ENCODE measurements at regions not wholly inside any gene's neighbourhood (a gene's known extent, or its start where the extent isn't known, plus 50 kb on each side); places are given as distances from the start of the nearest gene placed in this dataset.

DNA sequence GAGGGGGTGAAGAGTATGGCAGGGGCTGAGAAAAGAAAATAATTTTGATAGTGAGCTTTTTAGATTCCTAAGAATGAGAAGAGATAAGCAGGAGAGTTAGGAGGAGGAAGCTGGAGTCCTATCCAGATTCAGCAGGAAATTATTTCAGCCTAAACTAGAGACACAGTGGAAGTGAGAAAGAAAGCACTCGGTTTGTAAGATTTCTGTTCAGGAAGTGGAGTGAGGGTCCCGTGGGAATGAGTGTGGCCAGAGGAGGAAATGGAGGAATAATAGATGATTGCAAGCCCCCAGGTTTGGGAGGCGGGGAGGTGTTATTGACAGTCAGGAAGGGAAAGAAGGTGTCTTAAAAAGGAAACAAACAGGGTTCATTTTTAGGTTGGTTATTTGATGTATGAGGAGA lies 84.8 kb upstream of the NRP1 start:
- DNase-seq (ENCODE audit: low spot score), result no peak

DNA sequence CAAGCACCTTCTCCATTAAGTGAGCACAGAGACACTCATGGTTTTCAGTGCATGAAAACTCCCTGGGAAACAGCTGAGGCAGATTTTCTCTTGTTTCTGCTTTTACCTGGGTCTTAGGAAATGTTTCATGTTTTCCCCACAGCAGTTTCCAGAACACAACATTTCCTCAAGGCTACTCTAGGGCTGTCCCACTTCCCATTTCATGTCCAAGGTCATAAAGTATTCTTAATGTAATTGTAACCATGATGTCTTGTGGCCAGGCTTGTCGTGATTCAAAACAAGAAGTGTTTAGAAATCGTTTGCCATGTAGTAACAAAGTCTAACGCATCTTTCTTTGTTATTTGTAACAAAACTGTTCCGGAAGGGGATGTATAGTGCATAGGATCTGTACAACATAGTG lies 83.8 kb upstream of the NRP1 start:
- no peak for DNase-seq (ENCODE audit: low spot score)

DNA sequence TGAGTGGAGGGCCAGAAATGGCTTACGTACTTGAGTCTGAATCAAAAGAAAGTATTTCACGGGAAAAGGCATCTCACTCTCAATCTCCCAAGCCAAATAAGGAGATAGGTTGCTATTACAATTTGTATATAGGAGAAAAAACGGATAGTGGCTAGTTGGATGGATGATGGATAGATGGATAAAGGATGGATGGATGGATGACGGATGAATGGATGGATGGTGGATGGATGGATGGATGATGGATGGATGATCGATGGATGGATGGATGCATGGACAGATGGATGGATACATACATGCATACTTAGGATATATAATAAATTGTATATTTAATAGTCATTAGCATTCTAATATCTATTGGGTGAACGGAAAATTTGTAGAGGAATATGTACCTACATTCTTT lies 82.2 kb upstream of the NRP1 start:
- DNase-seq (ENCODE audit: low spot score), result no peak

DNA sequence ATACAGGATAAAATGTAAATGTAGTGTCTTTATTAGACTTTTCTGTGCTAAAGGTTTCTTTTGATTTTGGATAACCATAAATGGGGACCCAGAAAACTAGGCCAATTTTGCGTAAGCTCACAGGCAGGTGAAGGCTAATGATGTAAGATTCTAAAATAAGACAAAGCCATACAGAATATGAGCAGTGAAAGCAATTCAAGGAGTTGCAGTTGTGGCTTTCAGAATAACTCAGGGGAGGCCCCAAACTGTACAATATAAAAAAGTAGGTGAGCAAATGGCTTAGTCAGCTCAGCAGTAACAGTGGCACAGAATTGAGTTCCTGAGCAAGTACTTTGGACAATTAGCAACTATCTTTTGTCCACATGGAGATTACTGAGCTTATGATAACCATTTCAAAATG lies 81.7 kb upstream of the NRP1 start:
- no peak for DNase-seq (ENCODE audit: low spot score)

DNA sequence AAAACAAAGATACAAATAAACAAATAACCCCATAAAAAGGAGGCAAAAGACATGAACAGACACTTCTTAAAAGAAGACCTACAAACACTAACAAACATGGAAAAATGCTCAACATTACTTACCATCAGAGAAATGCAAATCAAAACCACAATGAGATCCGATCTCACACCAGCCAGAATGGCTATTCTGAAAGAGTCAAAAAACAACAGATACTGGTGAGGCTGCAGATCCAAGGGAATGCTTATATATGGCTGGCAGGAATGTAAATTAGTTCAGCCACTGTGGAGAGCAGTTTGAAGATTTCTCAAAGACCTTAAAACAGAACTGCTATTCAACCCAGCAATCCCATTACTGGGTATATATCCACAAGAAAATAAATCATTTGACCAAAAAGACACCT lies 80.4 kb upstream of the NRP1 start:
- no peak for DNase-seq (ENCODE audit: low spot score)

DNA sequence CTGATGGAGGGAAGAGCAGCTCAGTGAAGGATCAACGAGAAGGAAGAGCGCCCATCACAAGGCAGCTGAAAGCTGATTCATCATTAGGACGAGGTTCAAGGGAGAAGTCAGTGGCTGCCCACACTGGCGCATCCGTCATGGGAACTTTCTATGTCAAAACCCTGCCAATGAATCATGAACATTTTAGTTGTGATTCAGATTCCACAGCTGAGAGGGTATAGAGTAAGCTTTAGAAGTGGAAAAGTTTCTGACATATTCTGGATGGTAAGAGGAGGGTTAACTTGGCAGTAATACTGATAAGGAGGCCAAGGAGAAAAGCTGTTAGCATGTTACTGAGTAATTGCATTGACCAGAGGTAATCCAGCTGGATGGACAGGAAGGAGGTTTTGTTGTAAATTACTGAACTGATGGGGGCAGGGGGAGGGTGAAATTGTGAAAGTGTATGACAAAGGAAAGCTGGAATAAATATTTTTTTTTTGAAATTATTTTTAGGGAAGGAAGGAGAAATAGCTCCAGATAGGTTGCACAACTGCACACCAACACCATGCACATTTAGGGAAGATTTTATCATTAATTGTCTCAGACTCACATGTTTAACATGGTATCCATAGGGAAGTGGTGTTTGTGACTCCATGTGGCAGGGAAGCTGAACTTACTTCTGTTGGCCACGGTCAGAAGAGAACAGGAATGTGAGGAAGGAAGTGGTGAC lies 78.3 kb upstream of the NRP1 start:
- DNase-seq (ENCODE audit: low spot score), result peak; percentile 88

DNA sequence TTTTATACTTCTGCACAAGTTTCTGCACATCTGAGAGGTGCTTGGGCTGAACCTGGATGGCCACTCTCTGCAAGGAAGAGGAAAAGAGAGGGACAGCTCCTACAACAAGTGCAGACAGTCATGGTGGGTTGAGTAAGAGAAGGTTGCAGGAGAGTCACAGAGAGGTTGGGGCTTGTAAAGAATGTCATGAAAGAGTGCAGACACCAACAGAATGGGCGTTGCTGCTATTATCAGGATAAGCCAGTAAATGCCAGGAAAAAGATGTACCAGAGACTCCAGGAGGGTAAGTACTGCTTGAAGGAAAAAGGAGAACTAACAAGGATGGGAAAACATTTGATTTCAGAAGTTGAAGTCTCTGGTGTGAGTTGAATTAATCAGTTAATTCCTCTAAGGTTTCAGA lies 77.8 kb upstream of the NRP1 start:
- DNase-seq (ENCODE audit: low spot score), result no peak

DNA sequence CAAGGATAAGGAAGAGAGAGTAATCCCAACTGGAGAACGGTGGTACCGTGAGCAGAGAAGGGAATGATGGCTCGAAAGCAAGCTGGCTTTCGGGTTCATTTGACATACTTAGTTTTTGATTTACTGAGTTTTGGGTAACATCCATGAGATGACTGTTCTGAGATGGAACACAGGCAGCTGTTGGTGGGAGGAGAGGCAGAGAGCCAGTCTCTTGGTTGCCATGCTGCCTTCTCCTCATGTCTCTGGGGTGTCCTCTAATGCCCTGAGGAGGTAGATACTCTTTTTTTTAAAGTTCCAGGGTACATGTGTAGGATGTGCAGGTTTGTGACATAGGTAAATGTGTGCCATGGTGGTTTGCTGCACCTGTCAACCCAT lies 76.4 kb upstream of the NRP1 start:
- DNase-seq (ENCODE audit: low spot score), result no peak

DNA sequence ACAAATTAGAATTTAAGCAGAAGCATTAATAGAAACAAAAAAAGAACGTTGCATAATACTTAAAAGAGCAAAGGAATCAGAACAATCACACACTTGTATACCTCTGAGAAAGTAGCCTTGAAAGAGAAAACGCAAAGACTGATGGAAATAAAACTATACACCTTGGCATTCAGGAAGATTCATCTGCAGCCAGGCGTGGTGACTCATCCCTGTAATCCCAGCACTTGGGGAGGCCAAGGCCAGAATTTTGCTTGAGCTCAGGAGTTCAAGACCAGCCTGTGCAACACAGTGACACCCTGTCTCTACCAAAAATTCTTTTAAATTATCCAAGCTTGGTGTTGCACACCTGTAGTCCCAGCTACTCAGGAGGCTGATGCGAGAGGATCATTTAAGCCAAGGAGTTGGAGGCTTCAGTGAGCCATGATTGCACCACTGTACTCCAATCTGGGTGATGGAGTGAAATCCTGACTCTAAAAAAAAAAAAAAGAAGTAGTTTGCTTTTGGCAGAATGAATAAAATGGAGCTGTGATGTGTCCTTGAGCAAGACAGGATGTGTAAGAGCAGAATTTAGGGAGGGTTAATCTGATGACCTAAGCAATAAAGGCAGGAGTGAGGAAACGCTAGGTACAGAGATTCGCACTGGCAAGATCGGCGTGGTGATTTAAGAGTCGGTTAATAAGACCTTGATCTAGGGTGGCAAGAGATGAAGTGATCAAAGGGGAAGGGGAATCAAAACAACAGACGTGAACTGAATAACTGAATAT lies 75.8 kb upstream of the NRP1 start:
- DNase-seq (ENCODE audit: low spot score), result peak; percentile 27

DNA sequence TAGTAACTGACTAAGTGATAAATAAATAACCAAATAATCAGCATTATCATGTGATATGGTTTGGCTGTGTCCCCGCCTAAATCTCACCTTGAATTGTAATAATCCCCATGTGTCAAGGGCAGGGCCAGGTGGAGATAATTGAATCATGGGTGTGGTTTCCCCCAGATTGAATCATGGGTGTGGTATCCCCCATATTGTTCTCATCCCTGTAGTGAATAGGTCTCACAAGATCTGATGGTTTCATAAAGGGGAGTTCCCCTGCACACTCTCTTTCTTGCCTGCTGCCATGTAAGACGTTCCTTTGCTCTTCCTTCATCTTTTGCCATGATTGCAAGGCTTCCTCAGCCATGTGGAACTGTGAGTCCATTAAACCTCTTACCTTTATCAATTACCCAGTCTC lies 72.1 kb upstream of the NRP1 start:
- DNase-seq (ENCODE audit: low spot score), result no peak

DNA sequence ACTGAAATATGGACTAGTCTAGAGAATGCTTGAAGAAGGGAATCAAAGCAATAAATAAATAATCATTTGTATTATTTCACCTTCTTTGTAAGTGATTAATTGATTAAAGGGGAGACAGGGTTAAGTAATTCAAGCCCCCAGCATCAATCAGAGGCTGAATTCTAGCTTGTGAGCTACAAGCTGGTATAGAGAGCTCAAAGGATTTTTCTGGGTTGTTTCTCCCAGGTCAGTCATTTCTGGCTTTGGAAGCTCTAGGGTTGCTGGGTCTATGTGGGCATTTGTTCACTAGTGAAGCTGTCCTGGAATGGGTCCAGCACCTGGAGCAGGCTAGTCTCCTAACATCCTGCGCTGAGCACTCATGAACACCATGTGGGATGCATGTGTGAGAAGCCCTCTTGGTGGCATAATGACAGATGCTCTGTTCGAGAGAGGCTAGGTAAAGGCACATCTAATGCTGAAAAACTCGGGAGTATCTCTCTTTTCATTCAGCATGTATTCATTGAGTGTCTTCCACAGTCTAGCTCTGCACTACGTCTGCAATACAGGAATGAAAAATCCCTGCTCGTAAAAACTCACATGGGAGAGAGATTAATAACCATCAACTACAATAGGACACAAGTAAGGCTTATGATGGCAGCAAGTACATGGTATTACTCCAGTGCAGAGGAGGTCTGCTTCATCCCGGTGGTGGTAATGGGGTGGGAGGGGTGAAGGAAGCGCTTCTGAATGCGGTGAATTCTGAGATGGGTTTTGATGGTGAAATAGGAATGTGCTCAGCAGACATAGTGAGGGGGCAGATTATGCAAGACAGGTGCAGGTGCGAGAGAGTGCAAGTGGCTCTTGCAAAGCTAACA lies 68.0 kb upstream of the NRP1 start:
- DNase-seq (ENCODE audit: low spot score), result no peak

DNA sequence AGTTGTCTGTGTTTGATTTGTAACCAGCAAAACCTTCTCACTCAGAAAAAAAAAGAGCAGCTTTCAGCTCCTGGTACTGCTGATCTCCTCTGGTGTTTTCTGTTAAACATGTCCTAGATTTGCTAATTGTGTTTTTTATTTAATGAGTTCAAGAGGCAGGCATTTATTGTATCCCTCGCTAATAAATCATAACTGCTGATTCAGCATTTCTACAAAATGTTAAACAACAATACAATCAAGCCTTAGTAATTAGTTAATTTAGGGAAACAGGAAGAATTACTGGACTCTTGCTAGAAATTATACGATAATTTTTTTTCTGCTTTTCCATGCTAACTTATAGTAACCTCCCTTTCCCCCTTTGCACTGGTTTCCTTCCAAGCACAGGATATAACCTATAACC lies 66.8 kb upstream of the NRP1 start:
- no peak for DNase-seq (ENCODE audit: low spot score)

DNA sequence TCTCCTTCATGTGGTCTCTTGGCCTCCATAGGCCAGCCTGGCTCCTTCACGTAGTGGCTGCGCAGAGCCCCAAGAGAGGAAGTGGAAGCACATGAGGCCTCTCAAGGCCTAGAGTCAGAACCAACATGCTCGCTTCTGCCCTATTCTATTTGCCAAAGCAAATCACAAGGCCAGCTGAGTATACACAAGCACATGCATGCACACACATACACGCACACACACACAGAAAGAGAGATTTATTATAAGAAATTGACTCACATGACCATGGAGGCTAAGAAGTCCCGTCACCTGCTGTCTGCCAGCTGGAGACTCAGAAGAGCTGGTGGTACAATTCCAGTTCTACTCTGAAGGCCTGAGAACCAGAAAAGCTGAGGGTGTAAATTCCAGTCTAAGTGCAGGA lies 64.3 kb upstream of the NRP1 start:
- no peak for DNase-seq (ENCODE audit: low spot score)

DNA sequence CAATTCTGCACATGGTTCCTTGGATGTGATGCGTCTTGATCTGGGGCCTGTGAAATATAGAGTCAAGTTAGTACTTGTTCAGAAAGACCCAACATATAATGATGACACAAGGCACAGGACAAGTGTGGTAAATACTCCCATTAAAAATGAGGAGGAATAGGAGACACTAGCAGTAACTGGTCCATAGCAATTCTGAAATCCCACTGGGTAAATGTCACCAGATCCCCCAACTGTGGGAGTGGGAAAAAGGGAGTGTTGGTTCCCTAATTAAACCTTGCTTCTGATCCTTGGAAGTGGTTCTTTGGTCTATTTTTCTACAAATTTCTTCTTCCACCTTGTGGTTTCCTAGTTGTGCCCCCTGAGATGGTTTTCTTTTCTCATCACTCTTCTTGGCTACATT lies 62.5 kb upstream of the NRP1 start:
- no peak for DNase-seq (ENCODE audit: low spot score)

DNA sequence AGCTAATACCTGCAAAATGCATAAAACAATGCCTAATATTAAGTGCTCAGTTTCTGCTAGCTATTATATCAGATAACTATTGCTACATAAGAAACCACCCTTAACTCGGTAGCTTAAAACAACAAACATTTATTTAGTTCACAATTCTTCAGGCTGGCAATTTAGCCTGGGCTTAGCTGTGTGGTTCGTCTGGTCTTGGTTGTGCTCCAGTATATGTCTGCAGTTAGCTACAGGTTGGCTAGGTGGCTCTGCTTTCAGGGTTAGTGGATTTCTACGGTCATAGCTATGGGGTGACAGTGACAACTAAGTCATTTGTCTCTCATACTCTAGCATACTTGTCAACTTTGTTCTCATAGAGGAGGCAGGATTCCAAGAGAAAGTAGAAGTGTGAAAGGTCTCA lies 61.8 kb upstream of the NRP1 start:
- no peak for DNase-seq (ENCODE audit: low spot score)

DNA sequence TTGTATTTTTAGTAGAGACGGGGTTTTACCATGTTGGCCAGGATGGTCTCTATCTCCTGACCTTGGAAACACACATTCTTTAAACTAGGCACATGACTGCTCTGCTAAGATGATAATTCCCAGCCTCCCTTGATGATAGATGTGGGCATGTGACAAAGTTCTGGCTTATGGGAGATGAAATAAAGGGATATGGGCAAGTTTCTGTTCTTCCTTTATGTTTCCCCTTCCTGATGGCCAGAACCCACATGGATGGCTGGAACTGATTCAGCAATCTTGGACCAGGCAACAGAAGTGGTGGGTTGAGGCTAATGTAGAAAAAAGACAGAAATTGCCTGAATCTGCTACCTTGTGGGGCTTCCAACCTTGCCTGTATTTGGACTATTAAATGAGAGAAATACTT lies 60.7 kb upstream of the NRP1 start:
- DNase-seq (ENCODE audit: low spot score), result no peak

DNA sequence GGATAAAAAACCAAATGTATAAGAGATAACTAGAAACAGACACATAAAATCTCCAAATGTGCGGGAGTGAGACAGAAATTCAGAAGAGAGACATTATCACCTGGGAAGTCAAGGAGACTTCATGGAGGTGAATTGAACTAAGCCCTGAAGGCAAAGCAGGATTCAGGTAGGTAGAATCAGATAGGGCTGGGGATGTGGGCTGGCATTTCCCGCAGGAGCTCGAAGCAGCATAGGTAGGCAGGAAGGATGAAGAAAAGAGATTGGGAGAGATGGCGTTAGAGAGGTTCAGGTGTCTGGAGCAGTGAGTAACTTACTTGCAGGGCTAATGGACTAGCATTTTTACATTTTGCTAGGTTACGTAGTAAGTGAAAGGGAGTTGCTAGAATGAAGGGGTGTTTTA lies 58.2 kb upstream of the NRP1 start:
- DNase-seq (ENCODE audit: low spot score), result no peak

DNA sequence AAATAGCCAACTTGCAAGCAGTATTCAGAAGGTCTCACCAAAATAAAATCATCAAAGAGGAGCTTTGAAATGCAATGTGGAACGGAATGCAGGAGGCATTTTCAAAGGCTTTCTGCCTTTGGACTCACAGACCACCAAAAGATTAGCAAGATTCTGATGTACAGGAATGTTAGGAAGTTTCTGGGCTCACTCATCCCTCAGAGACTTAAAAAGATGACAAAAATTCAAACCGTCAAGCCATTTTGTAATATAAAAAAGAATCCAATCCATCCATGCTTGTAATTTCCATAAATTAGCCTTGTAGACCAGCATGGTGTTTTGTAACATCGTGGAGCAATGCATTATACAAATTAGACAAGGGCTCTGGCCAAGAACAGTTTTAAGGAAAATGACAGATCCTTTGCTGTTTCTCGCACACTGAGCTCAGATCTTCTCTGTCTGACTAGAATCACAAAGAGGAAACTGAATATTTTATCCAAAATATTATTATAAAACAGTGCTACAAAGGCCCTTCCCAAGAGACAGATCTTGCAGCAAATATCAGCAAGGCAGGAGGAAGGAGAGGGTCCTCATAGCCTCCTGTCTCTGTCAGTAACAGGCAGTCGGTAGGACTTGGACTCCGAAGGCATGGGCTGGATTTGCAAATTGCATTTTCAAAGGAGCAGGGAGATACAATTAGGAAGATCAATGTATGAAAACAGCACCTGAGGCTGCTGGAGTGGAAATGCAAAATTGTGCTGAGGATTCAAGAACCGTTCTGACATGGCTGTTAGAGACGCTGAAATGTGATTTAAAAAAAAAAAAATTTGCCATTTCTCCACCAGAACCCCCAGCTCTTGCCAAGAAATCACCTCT lies 57.4 kb upstream of the NRP1 start:
- DNase-seq (ENCODE audit: low spot score), result no peak

DNA sequence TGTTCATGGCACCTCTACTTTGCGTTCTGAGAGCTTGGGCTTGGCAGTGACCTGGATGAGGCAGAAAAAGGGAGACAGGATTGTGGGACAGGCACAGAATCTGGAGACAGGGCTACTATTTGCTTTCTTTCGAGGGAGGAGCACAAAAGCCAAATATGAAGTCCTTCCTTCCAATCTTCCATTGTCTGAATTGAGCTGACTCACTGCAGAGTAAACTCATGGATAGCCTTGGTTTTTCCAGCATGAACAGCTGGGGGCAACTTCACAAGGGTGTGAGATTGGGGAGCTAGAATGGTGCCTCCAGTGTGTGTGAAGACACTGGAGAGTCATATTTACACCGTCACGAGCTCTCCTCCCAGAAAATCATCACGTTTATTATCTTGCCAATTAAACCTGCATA lies 55.6 kb upstream of the NRP1 start:
- no peak for DNase-seq (ENCODE audit: low spot score)

DNA sequence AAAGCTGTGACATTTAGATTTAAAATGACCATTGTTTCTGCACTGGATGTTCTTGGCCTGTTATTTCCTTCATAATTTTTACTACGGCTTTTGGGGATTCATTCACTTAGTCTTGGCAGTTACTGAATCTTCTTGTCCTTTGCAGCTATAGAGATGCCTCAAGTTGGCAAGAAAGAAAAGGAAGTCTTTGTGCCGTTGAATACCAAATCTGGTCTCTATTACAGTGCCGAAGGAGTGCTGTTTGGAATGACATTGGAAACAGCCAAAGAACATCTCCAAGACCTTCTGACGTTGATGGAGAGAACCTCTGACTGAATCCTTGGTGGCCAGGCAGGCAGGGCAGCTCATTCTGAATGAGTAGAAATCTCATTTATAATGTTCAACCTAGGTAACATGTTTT lies 54.3 kb upstream of the NRP1 start:
- no peak for DNase-seq (ENCODE audit: low spot score)

DNA sequence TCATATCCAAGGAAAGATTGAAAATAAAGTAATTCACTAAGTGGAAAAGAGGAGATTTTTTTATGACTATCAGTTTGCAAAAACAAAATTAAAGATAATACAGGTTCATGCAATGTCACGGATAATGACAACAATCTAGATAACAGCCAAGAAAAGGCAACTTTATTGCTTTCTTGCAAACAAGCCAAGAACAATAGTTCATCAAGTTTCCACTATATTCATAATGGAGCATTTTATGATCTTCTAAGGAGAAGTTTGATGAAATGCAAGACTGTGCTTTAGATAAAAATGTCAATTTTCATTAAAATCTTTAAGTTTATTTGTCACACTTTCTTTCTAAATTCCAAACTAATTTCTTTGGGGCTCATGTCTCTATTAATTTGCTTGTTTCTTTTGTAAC lies 53.9 kb upstream of the NRP1 start:
- no peak for DNase-seq (ENCODE audit: low spot score)

DNA sequence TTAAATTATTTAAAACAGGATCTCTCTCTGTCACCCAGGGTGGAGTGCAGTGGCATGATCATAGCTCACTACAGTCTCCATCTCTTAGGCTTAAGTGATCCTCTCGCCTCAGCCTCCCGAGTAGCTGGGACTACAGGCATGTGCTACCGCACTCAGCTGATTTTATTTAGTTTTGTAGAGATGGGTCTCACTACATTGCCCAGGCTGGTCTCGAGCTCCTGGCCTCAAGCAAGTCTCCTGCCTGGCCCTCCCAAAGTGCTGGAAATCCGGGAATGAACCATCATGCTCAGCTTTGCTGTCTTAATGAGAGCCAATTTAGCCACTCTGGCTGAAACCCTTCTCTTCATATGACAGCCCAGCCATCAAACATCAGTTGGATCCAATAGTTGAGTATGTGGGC lies 53.3 kb upstream of the NRP1 start:
- no peak for DNase-seq (ENCODE audit: low spot score)

All from A172 (cell line).